Dedifferentiated amniotic fluid mesenchymal stem cell (primary cell): ENCODE measurements at regions not wholly inside any gene's neighbourhood (a gene's known extent, or its start where the extent isn't known, plus 50 kb on each side); places are given as distances from the start of the nearest gene placed in this dataset.

ENCODE experiments used
- DNase-seq: peaks from one replicate; pipeline ENCODE4 v3.0.0-alpha.2; 2016; ENCODE audit errors: extremely low spot score

DNA sequence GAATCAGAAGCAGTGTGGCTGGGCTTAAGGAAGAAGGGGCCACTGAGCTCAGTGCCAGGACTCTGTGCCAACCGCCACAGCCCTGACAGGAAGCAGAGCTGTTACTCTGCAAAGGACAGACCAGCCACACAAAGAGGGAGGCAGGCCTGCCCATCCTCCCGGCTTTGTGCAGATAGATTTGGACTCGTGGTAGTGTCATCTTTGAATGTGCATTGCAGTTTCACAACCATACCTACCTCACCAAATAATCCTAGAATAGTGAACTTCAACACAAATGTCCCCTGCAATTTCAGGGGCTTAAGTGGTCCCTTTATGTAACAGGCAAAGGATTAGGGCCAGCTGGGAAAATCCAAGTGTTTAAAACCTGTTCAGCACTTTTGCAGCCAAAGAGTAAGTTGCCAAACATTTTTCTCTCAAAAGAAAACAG, 55.1 kb upstream of the CLDN10 start:
- DNase-seq: no peak

DNA sequence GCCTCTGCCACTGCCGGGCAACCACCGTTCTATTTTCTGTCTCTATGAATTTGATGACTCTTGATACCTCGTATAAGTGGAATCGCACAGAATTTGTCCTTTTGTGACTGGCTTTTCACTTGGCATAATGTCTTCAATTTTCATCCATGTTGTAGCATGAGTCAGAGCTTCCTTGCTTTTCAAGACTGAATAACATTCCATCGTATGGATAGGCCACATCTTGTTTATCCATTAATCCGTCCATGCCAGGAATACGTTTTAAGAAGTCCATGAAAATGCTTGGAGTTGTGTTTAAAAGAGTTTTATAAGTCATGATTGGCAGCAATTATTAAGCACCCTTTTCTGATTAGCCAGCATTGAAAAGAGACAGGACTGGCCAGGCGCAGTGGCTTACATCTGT, 53.6 kb upstream of the CLDN10 start:
- no peak for DNase-seq

DNA sequence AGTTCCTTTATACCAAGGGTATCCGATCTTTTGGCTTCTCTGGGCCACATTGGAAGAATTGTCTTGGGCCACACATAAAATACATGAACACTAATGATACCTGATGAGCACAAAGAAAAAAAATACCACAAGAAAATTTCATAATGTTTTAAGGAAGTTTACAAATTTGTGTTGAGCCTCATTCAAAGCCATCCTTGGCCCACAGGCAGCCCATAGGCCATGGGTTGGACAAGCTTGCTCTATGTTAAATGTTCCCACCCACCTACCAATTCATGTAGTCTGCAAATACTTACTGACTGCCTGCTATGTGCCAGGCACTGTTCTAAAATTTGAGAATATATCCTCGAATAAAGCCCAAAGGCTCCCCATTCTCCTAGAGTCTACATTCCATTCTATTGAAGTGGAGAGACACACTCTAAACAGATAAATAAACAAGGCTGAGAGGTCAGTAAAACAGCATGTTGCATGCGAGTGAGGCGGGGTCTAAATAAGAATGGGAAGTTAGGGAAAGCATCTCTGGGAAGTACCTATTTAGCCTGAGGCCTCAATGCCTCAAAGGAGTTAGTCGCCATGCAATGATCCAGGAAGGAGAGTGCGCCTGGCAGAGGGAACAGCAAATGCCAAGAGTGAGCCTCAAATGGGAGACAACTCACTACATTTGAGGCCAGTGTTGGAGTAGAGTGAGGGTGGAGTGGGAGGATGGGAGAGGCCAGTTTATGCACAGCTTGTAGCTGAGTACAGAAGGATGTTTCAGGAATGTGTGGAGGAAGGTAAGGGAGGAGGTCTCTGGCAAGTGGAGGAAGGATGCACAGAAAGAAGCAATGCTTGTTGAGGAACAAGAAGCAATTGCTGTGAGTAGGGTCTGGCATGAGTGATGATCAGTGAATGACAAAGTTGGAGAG, 52.5 kb upstream of the CLDN10 start:
- no peak for DNase-seq

DNA sequence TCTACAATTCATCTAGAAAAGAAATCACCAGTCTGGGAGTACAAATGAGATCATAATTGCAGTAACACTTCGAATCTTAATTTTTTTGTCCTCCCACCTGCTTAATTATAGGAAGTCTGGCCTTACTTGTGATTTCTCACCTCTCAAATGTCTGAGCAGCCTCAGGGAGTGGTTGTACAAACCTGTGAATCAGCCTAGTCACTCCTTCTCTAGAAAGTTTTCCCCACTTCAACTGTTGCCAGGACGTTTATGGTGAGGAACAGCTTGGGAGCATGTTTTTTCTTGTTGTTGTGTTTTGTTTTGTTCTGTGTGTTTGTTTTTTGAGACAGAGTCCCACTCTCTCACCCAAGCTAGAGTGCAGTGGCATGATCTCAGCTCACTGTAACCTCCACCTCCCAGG, 50.3 kb upstream of the CLDN10 start:
- no peak for DNase-seq
